ENCODE measurements at regions not wholly inside any gene's neighbourhood (a gene's known extent, or its start where the extent isn't known, plus 50 kb on each side); places are given as distances from the start of the nearest gene placed in this dataset.

- DNase-seq (no peak), ATAC-seq (no peak)
- Histone ChIP-seq H3K27me3 (ENCODE audit: insufficient read depth in 3 of 3, low read length in 2 of 3) (peaks cover 0 to 17% (median 4%) of the 10 kb centered on the region in 3 donors), H3K27ac (no peak overlapping the region), H3K36me3 (ENCODE audit: insufficient read depth in 1 of 2, low read depth in 1 of 2) (no peaks in the 10 kb centered on the region), H3K4me3 (no peak overlapping the region), H3K4me1 (no peaks in the 10 kb centered on the region), H3K9me3 (no peaks in the 10 kb centered on the region)
- intact Hi-C loops (cut with DNase I), result no loop called here
- TF ChIP-seq CTCF (IDR thresholded peaks at IDR 0.05), result no peak
- 95 to 97% (median 96%) methylated on average over 7 of the region's 7 CpGs for WGBS, 3 donors
Measured at GRCh38 chr20:58137236-58137635, 91.2 kb downstream of the ANKRD60 start.

- no peak for ATAC-seq
Measured at GRCh38 chr20:58136149-58136484, 92.3 kb downstream of the ANKRD60 start.

GRCh38 chr20:58135441-58136148, 92.9 kb downstream of the ANKRD60 start:
- no peak for ATAC-seq

More at GRCh38 chr20:58136149-58136484, 92.3 kb downstream of the ANKRD60 start:
- Histone ChIP-seq H3K27ac (no peak overlapping the region), H3K4me3 (no peak overlapping the region), H3K4me1 (no peaks in the 10 kb centered on the region), H3K36me3 (ENCODE audit: insufficient read depth in 1 of 2, low read depth in 1 of 2) (no peaks in the 10 kb centered on the region), H3K9me3 (no peaks in the 10 kb centered on the region), H3K27me3 (ENCODE audit: insufficient read depth in 3 of 3, low read length in 2 of 3) (peaks cover 0 to 19% (median 4%) of the 10 kb centered on the region in 3 donors)
- DNase-seq, result no peak
- WGBS, 3 donors, result 63 to 70% (median 67%) methylated on average over 5 of the region's 5 CpGs
- intact Hi-C loops (cut with DNase I), result no loop called here
- no peak for TF ChIP-seq CTCF (IDR thresholded peaks at IDR 0.05)

GRCh38 chr20:58133020-58133808, 95.2 kb downstream of the ANKRD60 start:
- H3K9me3 ChIP-seq, result no peaks in the 10 kb centered on the region
- no peak overlapping the region for H3K4me3 ChIP-seq
- intact Hi-C loops (cut with DNase I), result no loop called here
- ATAC-seq (no peak), DNase-seq (no peak)
- no peaks in the 10 kb centered on the region for H3K4me1 ChIP-seq
- H3K27me3 ChIP-seq (ENCODE audit: insufficient read depth in 3 of 3, low read length in 2 of 3), result peaks cover 0 to 25% (median 5%) of the 10 kb centered on the region in 3 donors
- H3K36me3 ChIP-seq (ENCODE audit: insufficient read depth in 1 of 2, low read depth in 1 of 2), result no peaks in the 10 kb centered on the region
- no peak overlapping the region for H3K27ac ChIP-seq
- no peak for TF ChIP-seq CTCF (IDR thresholded peaks at IDR 0.05)
- 55 to 65% (median 60%) methylated on average over 9 of the region's 9 CpGs for WGBS, 3 donors

More at GRCh38 chr20:58135441-58136148, 92.9 kb downstream of the ANKRD60 start:
- Histone ChIP-seq H3K9me3 (no peaks in the 10 kb centered on the region), H3K4me1 (no peaks in the 10 kb centered on the region), H3K4me3 (no peak overlapping the region), H3K27ac (no peak overlapping the region), H3K27me3 (ENCODE audit: insufficient read depth in 3 of 3, low read length in 2 of 3) (peaks cover 0 to 24% (median 4%) of the 10 kb centered on the region in 3 donors), H3K36me3 (ENCODE audit: insufficient read depth in 1 of 2, low read depth in 1 of 2) (no peaks in the 10 kb centered on the region)
- DNase-seq, result no peak
- WGBS, 3 donors, result 44 to 49% (median 47%) methylated on average over 16 of the region's 16 CpGs
- no peak for TF ChIP-seq CTCF (IDR thresholded peaks at IDR 0.05)
- intact Hi-C loops (cut with DNase I), result no loop called here

All from psoas muscle (tissue), 7 donors.